ENCODE measurements at regions not wholly inside any gene's neighbourhood (a gene's known extent, or its start where the extent isn't known, plus 50 kb on each side); places are given as distances from the start of the nearest gene placed in this dataset.

DNA sequence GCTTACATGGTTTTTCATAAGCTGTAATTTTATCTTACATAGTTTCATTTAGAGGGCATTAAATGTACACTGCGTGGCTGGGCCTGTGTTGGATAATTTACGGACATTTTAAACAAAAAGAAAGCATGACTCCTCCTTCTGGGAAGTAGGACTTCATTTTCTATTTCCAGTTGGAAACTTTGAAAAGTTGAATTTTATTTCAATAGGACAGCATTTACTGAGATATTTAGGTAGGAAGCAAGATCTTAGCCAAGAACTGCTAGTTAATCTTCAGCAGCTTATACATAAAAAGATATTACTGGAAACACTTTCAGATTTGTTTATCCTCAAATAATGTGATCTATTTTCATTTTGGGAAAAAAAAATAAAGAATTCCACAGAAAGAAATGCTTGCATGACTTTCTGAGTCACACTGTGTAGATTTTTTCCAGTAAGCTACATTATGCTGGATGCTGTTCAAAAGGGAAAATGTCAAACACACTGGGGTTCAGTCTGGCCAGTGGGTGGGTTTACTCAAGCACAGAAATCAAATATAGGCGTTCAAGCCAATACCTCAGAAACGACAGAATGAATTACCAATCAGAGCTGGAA, 239.4 kb upstream of the KRR1 start:
- TF ChIP-seq, protein P1, sequence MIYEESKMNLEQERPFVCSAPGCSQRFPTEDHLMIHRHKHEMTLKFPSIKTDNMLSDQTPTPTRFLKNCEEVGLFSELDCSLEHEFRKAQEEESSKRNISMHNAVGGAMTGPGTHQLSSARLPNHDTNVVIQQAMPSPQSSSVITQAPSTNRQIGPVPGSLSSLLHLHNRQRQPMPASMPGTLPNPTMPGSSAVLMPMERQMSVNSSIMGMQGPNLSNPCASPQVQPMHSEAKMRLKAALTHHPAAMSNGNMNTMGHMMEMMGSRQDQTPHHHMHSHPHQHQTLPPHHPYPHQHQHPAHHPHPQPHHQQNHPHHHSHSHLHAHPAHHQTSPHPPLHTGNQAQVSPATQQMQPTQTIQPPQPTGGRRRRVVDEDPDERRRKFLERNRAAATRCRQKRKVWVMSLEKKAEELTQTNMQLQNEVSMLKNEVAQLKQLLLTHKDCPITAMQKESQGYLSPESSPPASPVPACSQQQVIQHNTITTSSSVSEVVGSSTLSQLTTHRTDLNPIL (CRISPR knock-in tag; IDR thresholded peaks at IDR 0.05; ENCODE audit: low read depth), result no peak
- TF ChIP-seq ESRRG (CRISPR knock-in tag; IDR thresholded peaks at IDR 0.05) (no peak), RARB (CRISPR knock-in tag; IDR thresholded peaks at IDR 0.05) (no peak), ZFP3 (CRISPR knock-in tag; IDR thresholded peaks at IDR 0.05) (no peak), SNAI2 (CRISPR knock-in tag; IDR thresholded peaks at IDR 0.05) (no peak), ZFP30 (CRISPR knock-in tag; IDR thresholded peaks at IDR 0.05) (no peak), TCF4 (CRISPR knock-in tag; IDR thresholded peaks at IDR 0.05; ENCODE audit: borderline replicate concordance) (no peak), ZNF8 (CRISPR knock-in tag; IDR thresholded peaks at IDR 0.05) (no peak), CSDC2 (CRISPR knock-in tag; IDR thresholded peaks at IDR 0.05) (no peak), PPARA (CRISPR knock-in tag; IDR thresholded peaks at IDR 0.05; ENCODE audit: borderline replicate concordance) (no peak), OSR1 (CRISPR knock-in tag; IDR thresholded peaks at IDR 0.05) (no peak)

Measured in SK-N-SH treated with all-trans-retinoic acid at 6 μM for 48 hours (cell line).